ENCODE measurements at regions not wholly inside any gene's neighbourhood (a gene's known extent, or its start where the extent isn't known, plus 50 kb on each side); places are given as distances from the start of the nearest gene placed in this dataset.

DNA sequence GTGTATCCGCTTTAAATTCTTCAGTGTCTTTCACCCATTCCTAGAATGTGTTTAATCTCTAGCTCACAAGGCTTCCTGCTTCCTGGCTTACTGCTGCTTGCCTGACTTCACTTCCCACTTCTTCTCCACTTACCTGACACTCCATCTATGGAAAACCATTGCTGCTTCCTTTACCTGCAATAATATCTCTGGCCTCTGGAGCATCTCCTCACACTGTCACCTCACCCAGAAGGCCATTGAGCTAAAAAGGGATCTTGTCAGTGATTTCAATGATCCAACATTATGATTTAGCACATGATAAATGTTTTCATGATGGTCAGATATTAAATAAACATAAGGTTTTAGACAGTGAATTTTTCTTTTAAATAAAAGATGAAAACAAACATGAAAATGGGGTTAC lies 281.1 kb downstream of the MRPS30 start:
- no peaks in the 10 kb centered on the region for H3K27me3 ChIP-seq (ENCODE audit: insufficient read depth in 3 of 3, low read length in 2 of 3)
- no peaks in the 10 kb centered on the region for H3K36me3 ChIP-seq (ENCODE audit: insufficient read depth in 1 of 2, low read depth in 1 of 2)
- WGBS, 3 donors = 77 to 83% (median 82%) methylated on average over 1 of the region's 1 CpG
- H3K4me1 ChIP-seq = no peaks in the 10 kb centered on the region
- H3K4me3 ChIP-seq = no peak overlapping the region
- H3K9me3 ChIP-seq = no peaks in the 10 kb centered on the region
- TF ChIP-seq, protein P1, sequence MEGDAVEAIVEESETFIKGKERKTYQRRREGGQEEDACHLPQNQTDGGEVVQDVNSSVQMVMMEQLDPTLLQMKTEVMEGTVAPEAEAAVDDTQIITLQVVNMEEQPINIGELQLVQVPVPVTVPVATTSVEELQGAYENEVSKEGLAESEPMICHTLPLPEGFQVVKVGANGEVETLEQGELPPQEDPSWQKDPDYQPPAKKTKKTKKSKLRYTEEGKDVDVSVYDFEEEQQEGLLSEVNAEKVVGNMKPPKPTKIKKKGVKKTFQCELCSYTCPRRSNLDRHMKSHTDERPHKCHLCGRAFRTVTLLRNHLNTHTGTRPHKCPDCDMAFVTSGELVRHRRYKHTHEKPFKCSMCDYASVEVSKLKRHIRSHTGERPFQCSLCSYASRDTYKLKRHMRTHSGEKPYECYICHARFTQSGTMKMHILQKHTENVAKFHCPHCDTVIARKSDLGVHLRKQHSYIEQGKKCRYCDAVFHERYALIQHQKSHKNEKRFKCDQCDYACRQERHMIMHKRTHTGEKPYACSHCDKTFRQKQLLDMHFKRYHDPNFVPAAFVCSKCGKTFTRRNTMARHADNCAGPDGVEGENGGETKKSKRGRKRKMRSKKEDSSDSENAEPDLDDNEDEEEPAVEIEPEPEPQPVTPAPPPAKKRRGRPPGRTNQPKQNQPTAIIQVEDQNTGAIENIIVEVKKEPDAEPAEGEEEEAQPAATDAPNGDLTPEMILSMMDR (IDR thresholded peaks at IDR 0.05) = no peak
- DNase-seq (no peak), ATAC-seq (no peak)
- intact Hi-C loops (cut with DNase I) = no loop called here
- H3K27ac ChIP-seq = no peak overlapping the region

DNA sequence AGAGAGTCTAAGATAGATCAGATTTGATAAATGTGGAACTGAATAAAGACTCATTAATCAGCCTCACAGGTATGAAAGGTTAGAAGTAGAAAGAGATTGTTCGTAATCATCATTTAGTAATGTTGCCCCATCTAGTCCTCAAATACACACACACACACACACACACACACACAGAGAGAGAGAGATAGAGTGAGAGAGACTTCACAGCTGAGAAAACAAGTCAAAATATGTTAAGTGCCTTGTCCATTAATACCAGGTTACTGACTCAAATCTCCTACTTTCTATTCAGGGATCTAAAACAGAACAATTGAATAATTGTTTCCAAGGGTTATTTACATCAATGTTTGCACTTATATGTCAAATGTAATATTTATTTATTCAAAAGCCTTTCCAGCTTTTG lies 284.6 kb downstream of the MRPS30 start:
- Histone ChIP-seq H3K9me3 (no peaks in the 10 kb centered on the region), H3K36me3 (ENCODE audit: insufficient read depth in 1 of 2, low read depth in 1 of 2) (no peaks in the 10 kb centered on the region), H3K27me3 (ENCODE audit: insufficient read depth in 3 of 3, low read length in 2 of 3) (no peaks in the 10 kb centered on the region), H3K4me3 (no peak overlapping the region), H3K27ac (no peak overlapping the region), H3K4me1 (no peaks in the 10 kb centered on the region)
- intact Hi-C loops (cut with DNase I) = no loop called here
- DNase-seq (no peak), ATAC-seq (no peak)
- TF ChIP-seq, protein P1 (IDR thresholded peaks at IDR 0.05) = no peak
- WGBS, 3 donors = 81 to 91% (median 86%) methylated on average over 1 of the region's 1 CpG

DNA sequence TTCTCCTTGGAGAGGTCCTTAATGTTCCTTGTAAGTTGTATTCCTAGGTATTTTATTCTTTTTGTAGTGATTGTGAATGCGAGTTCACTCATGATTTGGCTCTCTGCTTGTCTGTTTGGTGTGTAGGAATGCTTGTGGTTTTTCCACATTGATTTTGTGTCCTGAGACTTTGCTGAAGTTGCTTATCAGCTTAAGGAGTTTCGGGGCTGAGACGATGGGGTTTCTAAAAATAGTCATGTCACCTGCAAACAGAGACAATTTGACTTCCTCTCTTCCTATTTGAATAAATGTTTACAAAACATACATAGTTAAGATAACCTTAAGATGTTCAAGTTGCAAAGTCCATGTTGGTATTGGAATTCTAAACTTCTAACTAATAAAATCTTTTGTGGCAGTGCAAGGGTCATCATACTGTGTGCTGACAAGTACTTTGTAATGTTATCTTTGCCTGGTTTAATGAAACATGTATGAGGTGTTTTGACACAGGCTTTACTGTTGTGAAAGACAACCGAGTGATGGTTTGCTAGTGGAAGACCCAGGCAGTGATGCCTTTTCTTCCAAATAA lies 286.2 kb downstream of the MRPS30 start:
- no peaks in the 10 kb centered on the region for H3K36me3 ChIP-seq (ENCODE audit: insufficient read depth in 1 of 2, low read depth in 1 of 2)
- WGBS, 3 donors = 63 to 64% (median 64%) methylated on average over 4 of the region's 4 CpGs
- no peak overlapping the region for H3K4me3 ChIP-seq
- no peak overlapping the region for H3K27ac ChIP-seq
- ATAC-seq = no peak
- no peak for DNase-seq
- no peaks in the 10 kb centered on the region for H3K9me3 ChIP-seq
- no peaks in the 10 kb centered on the region for H3K27me3 ChIP-seq (ENCODE audit: insufficient read depth in 3 of 3, low read length in 2 of 3)
- TF ChIP-seq, protein P1 (IDR thresholded peaks at IDR 0.05) = no peak
- intact Hi-C loops (cut with DNase I) = no loop called here
- no peaks in the 10 kb centered on the region for H3K4me1 ChIP-seq

DNA sequence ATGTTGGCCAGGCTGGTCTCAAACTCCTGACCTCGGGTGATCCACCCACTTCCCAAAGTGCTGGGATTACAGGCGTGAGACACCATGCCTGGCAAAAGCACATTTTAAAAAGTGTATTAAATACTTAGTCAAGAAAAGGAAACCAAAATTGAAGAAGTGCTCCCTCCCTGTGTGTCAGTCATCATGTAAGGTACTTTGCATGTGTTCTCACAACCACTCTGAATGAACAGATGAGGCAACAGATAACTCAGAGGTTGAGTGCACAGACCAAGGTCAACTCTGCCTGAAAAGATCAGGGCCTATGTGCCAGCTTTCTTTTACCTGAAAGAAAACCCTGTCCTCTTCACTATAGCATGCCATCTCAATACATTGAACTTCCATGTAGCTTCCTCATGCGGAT lies 289.7 kb downstream of the MRPS30 start:
- no peak overlapping the region for H3K4me3 ChIP-seq
- no peaks in the 10 kb centered on the region for H3K27me3 ChIP-seq (ENCODE audit: insufficient read depth in 3 of 3, low read length in 2 of 3)
- 76 to 86% (median 79%) methylated on average over 3 of the region's 3 CpGs for WGBS, 3 donors
- intact Hi-C loops (cut with DNase I) = no loop called here
- no peaks in the 10 kb centered on the region for H3K4me1 ChIP-seq
- ATAC-seq (no peak), DNase-seq (no peak)
- no peaks in the 10 kb centered on the region for H3K36me3 ChIP-seq (ENCODE audit: insufficient read depth in 1 of 2, low read depth in 1 of 2)
- no peaks in the 10 kb centered on the region for H3K9me3 ChIP-seq
- no peak overlapping the region for H3K27ac ChIP-seq
- TF ChIP-seq, protein P1 (IDR thresholded peaks at IDR 0.05) = no peak

DNA sequence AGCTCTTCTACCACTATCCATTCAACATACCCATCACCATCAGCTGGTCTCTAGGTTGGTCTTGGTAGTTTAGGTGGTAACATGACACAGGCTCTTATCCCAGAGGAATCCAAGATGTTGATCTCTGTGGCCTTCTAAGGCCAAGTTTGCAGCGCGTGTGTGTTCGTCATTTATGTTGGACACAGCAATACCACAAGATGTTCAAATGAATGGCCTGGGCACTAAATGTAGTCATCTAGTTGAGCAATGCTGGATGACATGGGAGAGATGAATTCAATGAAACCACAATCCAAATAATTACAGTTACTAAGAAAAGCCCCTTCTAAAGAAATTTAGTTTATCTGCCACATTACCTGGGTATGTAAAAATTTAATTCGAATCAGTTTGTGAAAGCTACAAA lies 292.4 kb downstream of the MRPS30 start:
- Histone ChIP-seq H3K4me3 (no peak overlapping the region), H3K4me1 (no peaks in the 10 kb centered on the region), H3K27me3 (ENCODE audit: insufficient read depth in 3 of 3, low read length in 2 of 3) (no peaks in the 10 kb centered on the region), H3K36me3 (ENCODE audit: insufficient read depth in 1 of 2, low read depth in 1 of 2) (no peaks in the 10 kb centered on the region), H3K9me3 (no peaks in the 10 kb centered on the region), H3K27ac (no peak overlapping the region)
- intact Hi-C loops (cut with DNase I) = no loop called here
- WGBS, 3 donors = 90 to 95% (median 94%) methylated on average over 4 of the region's 4 CpGs
- DNase-seq (no peak), ATAC-seq (no peak)
- TF ChIP-seq, protein P1 (IDR thresholded peaks at IDR 0.05) = no peak

Measured in psoas muscle (tissue), 7 donors.